B cell (primary cell): ENCODE measurements at regions not wholly inside any gene's neighbourhood (a gene's known extent, or its start where the extent isn't known, plus 50 kb on each side); places are given as distances from the start of the nearest gene placed in this dataset.

Source experiments
- ATAC-seq: fragments of 200-7000 bp; cut with Tn5 transposase; one replicate; pipeline ENCODE4 v1.10.0; 2021; ENCODE audit warnings: low read depth, mild to moderate bottlenecking, moderate number of reproducible peaks, moderate library complexity
- CTCF ChIA-PET: fragments of 350-600 bp; sonication (Branson Sonifier 250); formaldehyde crosslinking; loops from one replicate; lab custom pipeline; 2021; ENCODE audit warnings: antibody characterized with exemption, inconsistent platforms; lab: Charles Lee
- POLR2A ChIA-PET: fragments of 350-600 bp; sonication (Branson Sonifier 250); formaldehyde crosslinking; loops from one replicate; lab custom pipeline; 2021; ENCODE audit warnings: antibody characterized with exemption; lab: Charles Lee
- DNase-seq: peaks from one replicate; pipeline ENCODE4 v3.0.0; 2013
- H2AFZ ChIP-seq: 2 replicates; pipeline ENCODE4 v1.6.1; 2012; ENCODE audit warnings: mild to moderate bottlenecking, low read depth, low read length; ENCODE audit not compliant: insufficient read depth, poor library complexity, severe bottlenecking
- H3K27ac ChIP-seq, 2 donors: 1 replicate in 1 of 2; 2 replicates in 1 of 2; pipeline ENCODE4 v1.5.1; 2012 to 2013; ENCODE audit warnings: low read length in 2 of 2, mild to moderate bottlenecking in 2 of 2, moderate library complexity in 1 of 2
- H3K27me3 ChIP-seq, 4 experiments: fragments of 200-600 bp in 1 of 4; sonication (generic) in 1 of 4; replicated peaks in 1 of 4; 1 replicate in 2 of 4; 2 replicates in 2 of 4; pipeline versions ENCODE4 v1.6.1 to v1.7.0; 2013 to 2016; ENCODE audit warnings: low read length in 3 of 4, mild to moderate bottlenecking in 2 of 4, mixed read lengths in 1 of 4, moderate library complexity in 1 of 4; ENCODE audit not compliant: insufficient read depth in 4 of 4, control insufficient read depth in 3 of 4; ENCODE audit errors: control extremely low read depth in 1 of 4
- H3K36me3 ChIP-seq, 2 experiments: replicated peaks in 1 of 2; 1 replicate in 1 of 2; 2 replicates in 1 of 2; pipeline versions ENCODE4 v1.6.1 to v1.7.1; 2013; ENCODE audit warnings: low read length in 1 of 2; ENCODE audit not compliant: insufficient read depth in 2 of 2, control insufficient read depth in 1 of 2; ENCODE audit errors: control extremely low read depth in 1 of 2, extremely low read depth in 1 of 2
- H3K4me1 ChIP-seq, 2 donors: fragments of 200-600 bp in 1 of 2; sonication (generic) in 1 of 2; 1 replicate in 1 of 2; 2 replicates in 1 of 2; pipeline versions ENCODE4 v1.5.1 to v1.6.1; 2013 to 2017; ENCODE audit warnings: low read length in 2 of 2; ENCODE audit not compliant: control insufficient read depth in 2 of 2, insufficient read depth in 2 of 2
- H3K4me2 ChIP-seq: replicated peaks from 2 replicates; pipeline ENCODE3; 2012; ENCODE audit warnings: mild to moderate bottlenecking, low read depth, low read length; ENCODE audit not compliant: poor library complexity, severe bottlenecking
- H3K4me3 ChIP-seq, 5 experiments: fragments of 200-600 bp in 1 of 5; sonication (generic) in 1 of 5; 1 replicate in 3 of 5; 2 replicates in 2 of 5; pipeline versions ENCODE4 v1.5.1 to v1.7.0; 2011 to 2016; ENCODE audit warnings: low read length in 4 of 5, mild to moderate bottlenecking in 4 of 5, low read depth in 2 of 5, control low read depth in 1 of 5, moderate library complexity in 1 of 5; ENCODE audit not compliant: insufficient read depth in 1 of 5; ENCODE audit errors: control extremely low read depth in 1 of 5, extremely low read depth in 1 of 5
- H3K79me2 ChIP-seq: fragments of 200-600 bp; sonication (generic); one replicate; pipeline ENCODE4 v1.6.0; 2016; ENCODE audit warnings: low read length; ENCODE audit not compliant: control insufficient read depth, insufficient read depth
- H3K9ac ChIP-seq: fragments of 200-600 bp; sonication (generic); 2 replicates; pipeline ENCODE4 v1.6.1; 2017; ENCODE audit warnings: mild to moderate bottlenecking, low read length, moderate library complexity
- H3K9me3 ChIP-seq, 3 donors: one replicate each; pipeline versions ENCODE4 v1.6.1 to v1.7.1; 2013; ENCODE audit warnings: low read length in 2 of 3; ENCODE audit not compliant: control insufficient read depth in 2 of 3, insufficient read depth in 1 of 3; ENCODE audit errors: control extremely low read depth in 1 of 3
- H4K20me1 ChIP-seq: 2 replicates; pipeline ENCODE4 v1.6.0; 2012; ENCODE audit warnings: mild to moderate bottlenecking, low read length; ENCODE audit not compliant: insufficient read depth, control insufficient read depth, poor library complexity, severe bottlenecking
- H3K27ac Mint-ChIP-seq: one replicate; pipeline ENCODE4 v1.8.0; 2021; ENCODE audit warnings: mixed read lengths
- H3K27me3 Mint-ChIP-seq: one replicate; pipeline ENCODE4 v1.8.0; 2021; ENCODE audit warnings: mixed read lengths
- H3K4me1 Mint-ChIP-seq: one replicate; pipeline ENCODE4 v1.8.0; 2021; ENCODE audit warnings: mixed read lengths
- H3K4me3 Mint-ChIP-seq: one replicate; pipeline ENCODE4 v1.8.0; 2021; ENCODE audit warnings: mixed read lengths
- H3K9me3 Mint-ChIP-seq: one replicate; pipeline ENCODE4 v1.8.0; 2022; ENCODE audit warnings: mixed read lengths; ENCODE audit not compliant: insufficient read depth
- CTCF ChIP-seq: fragments of 200-600 bp; IDR thresholded peaks from one replicate; pipeline ENCODE4 v1.8.0; 2022; ENCODE audit warnings: antibody characterized with exemption, mild to moderate bottlenecking
- EZH2 ChIP-seq: IDR thresholded peaks from 2 replicates; pipeline ENCODE4 v1.6.1; 2012; ENCODE audit warnings: borderline replicate concordance, low read depth, mild to moderate bottlenecking, moderate library complexity, low read length; ENCODE audit not compliant: insufficient read depth, poor library complexity, severe bottlenecking
- WGBS: methylation state at CpG from one replicate; pipeline ENCODE4 v1.1.5; 2013; ENCODE audit warnings: missing lambda C conversion rate; ENCODE audit not compliant: insufficient coverage; 5-methylcytosine and 5-hydroxymethylcytosine counted together
- intact Hi-C: fragments of 100-400 bp; cut with micrococcal nuclease; formaldehyde crosslinking; loops from one replicate; pipeline ENCODE4 v1.10.0; 2022

GRCh38 chr9:89884356-89885083 is 279.7 kb downstream of the GADD45G start:
- Histone ChIP-seq H3K79me2 (no peaks in the 10 kb centered on the region), H3K4me2 (no peak overlapping the region), H3K4me3 (no peak overlapping the region), H3K4me1 (no peaks in the 10 kb centered on the region), H4K20me1 (no peaks in the 10 kb centered on the region), H3K27ac (no peak overlapping the region), H3K27me3 (no peaks in the 10 kb centered on the region), H3K9ac (no peak overlapping the region), H2AFZ (no peak overlapping the region), H3K36me3 (no peaks in the 10 kb centered on the region), H3K9me3 (no peaks in the 10 kb centered on the region)
- DNase-seq (no peak), ATAC-seq (no peak)
- no peak overlapping the region for H3K27ac Mint-ChIP-seq
- no peaks in the 10 kb centered on the region for H3K4me1 Mint-ChIP-seq
- CTCF ChIA-PET = no interaction called here
- H3K9me3 Mint-ChIP-seq = no peaks in the 10 kb centered on the region
- intact Hi-C loops = no loop called here
- POLR2A ChIA-PET = no interaction called here
- whole genome bisulfite sequencing = 85% methylated on average over 8 of the region's 13 CpGs
- TF ChIP-seq EZH2 = no peak
- TF ChIP-seq CTCF = no peak
- no peak overlapping the region for H3K4me3 Mint-ChIP-seq
- H3K27me3 Mint-ChIP-seq = no peaks in the 10 kb centered on the region

GRCh38 chr9:89885156-89885555 is 280.3 kb downstream of the GADD45G start:
- Histone ChIP-seq H3K4me1 (no peaks in the 10 kb centered on the region), H2AFZ (no peak overlapping the region), H3K27ac (no peak overlapping the region), H3K4me3 (no peak overlapping the region), H3K9me3 (no peaks in the 10 kb centered on the region), H3K36me3 (no peaks in the 10 kb centered on the region), H3K79me2 (no peaks in the 10 kb centered on the region), H4K20me1 (no peaks in the 10 kb centered on the region), H3K9ac (no peak overlapping the region), H3K4me2 (no peak overlapping the region), H3K27me3 (no peaks in the 10 kb centered on the region)
- CTCF ChIA-PET = interaction anchor here (0.8 kb wide), 1 partner anchor 213 kb away, joined by 3 read pairs; no protein-coding TSS in a partner anchor
- 96% methylated on average over 4 of the region's 4 CpGs for WGBS
- POLR2A ChIA-PET = no interaction called here
- H3K4me1 Mint-ChIP-seq = no peaks in the 10 kb centered on the region
- DNase-seq (no peak), ATAC-seq (no peak)
- intact Hi-C loops = no loop called here
- TF ChIP-seq EZH2 (no peak), CTCF (no peak)
- no peaks in the 10 kb centered on the region for H3K9me3 Mint-ChIP-seq
- H3K27me3 Mint-ChIP-seq = no peaks in the 10 kb centered on the region
- no peak overlapping the region for H3K4me3 Mint-ChIP-seq
- H3K27ac Mint-ChIP-seq = no peak overlapping the region
